NB4 (cell line): ENCODE measurements at regions not wholly inside any gene's neighbourhood (a gene's known extent, or its start where the extent isn't known, plus 50 kb on each side); places are given as distances from the start of the nearest gene placed in this dataset.

ENCODE experiments used
- TF ChIP-seq, protein P1 (sequence below): IDR thresholded peaks from one replicate; pipeline ENCODE4 v1.5.1; 2012; ENCODE audit warnings: low read depth, low read length
- TF ChIP-seq, protein P2 (sequence below): IDR thresholded peaks from 2 replicates; pipeline ENCODE4 v1.6.1; 2011; ENCODE audit warnings: low read depth, low read length

- TF ChIP-seq, protein P1, sequence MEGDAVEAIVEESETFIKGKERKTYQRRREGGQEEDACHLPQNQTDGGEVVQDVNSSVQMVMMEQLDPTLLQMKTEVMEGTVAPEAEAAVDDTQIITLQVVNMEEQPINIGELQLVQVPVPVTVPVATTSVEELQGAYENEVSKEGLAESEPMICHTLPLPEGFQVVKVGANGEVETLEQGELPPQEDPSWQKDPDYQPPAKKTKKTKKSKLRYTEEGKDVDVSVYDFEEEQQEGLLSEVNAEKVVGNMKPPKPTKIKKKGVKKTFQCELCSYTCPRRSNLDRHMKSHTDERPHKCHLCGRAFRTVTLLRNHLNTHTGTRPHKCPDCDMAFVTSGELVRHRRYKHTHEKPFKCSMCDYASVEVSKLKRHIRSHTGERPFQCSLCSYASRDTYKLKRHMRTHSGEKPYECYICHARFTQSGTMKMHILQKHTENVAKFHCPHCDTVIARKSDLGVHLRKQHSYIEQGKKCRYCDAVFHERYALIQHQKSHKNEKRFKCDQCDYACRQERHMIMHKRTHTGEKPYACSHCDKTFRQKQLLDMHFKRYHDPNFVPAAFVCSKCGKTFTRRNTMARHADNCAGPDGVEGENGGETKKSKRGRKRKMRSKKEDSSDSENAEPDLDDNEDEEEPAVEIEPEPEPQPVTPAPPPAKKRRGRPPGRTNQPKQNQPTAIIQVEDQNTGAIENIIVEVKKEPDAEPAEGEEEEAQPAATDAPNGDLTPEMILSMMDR = no peak
- TF ChIP-seq, protein P2, sequence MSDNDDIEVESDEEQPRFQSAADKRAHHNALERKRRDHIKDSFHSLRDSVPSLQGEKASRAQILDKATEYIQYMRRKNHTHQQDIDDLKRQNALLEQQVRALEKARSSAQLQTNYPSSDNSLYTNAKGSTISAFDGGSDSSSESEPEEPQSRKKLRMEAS = no peak
These were observed 99.4 kb upstream of the C9orf72 start for GRCh38 chr9:27672718-27673117.
